KBM-7 (cell line): ENCODE measurements at regions not wholly inside any gene's neighbourhood (a gene's known extent, or its start where the extent isn't known, plus 50 kb on each side); places are given as distances from the start of the nearest gene placed in this dataset.
"Not testable (repeated sequence)": the region's sequence is repeated elsewhere in the genome, so short reads cannot be mapped to it uniquely, and the experiment has no call there.

ENCODE experiments used
- DNase-seq: peaks from one replicate; pipeline ENCODE4 v3.0.0-alpha.2; 2015
- in situ Hi-C: fragments of 300-500 bp; cut with MboI; formaldehyde crosslinking; loops from 2 replicates; pipeline ENCODE4 v1.14.3; 2020; ENCODE audit warnings: low sequenced_read_pairs, low pct_unique_long_range_greater_than_20kb, mixed read lengths

GRCh38 chr5:154702477-154702876, 52.7 kb upstream of the LARP1 start:
- no peak for DNase-seq
- in situ Hi-C loops: no loop called here

- DNase-seq, in situ Hi-C loops: not testable (repeated sequence)
These were observed 53.5 kb upstream of the LARP1 start for GRCh38 chr5:154701725-154702124.

- in situ Hi-C loops: no loop called here
- DNase-seq: no peak
These were observed 54.0 kb upstream of the LARP1 start for GRCh38 chr5:154701181-154701580.

- in situ Hi-C loops: not testable (repeated sequence)
These were observed 54.8 kb upstream of the LARP1 start for GRCh38 chr5:154700289-154700928.

GRCh38 chr5:154698763-154699162, 56.4 kb upstream of the LARP1 start:
- no peak for DNase-seq
- in situ Hi-C loops: no loop called here

More at GRCh38 chr5:154700289-154700928, 54.8 kb upstream of the LARP1 start:
- DNase-seq: not testable (repeated sequence)

GRCh38 chr5:154697371-154697770, 57.8 kb upstream of the LARP1 start:
- in situ Hi-C loops: no loop called here
- DNase-seq: no peak

GRCh38 chr5:154696891-154697290, 58.3 kb upstream of the LARP1 start:
- no peak for DNase-seq
- in situ Hi-C loops: no loop called here

- no peak for DNase-seq
- in situ Hi-C loops: no loop called here
These were observed 61.0 kb upstream of the LARP1 start for GRCh38 chr5:154694159-154694558.

- DNase-seq: no peak
- in situ Hi-C loops: no loop called here
These were observed 64.7 kb upstream of the LARP1 start for GRCh38 chr5:154690488-154690887.

- DNase-seq: no peak
- in situ Hi-C loops: no loop called here
These were observed 68.7 kb upstream of the LARP1 start for GRCh38 chr5:154686490-154686889.

GRCh38 chr5:154683101-154683880, 71.9 kb upstream of the LARP1 start:
- no peak for DNase-seq
- in situ Hi-C loops: no loop called here

GRCh38 chr5:154679501-154679900, 75.7 kb upstream of the LARP1 start:
- DNase-seq: no peak
- in situ Hi-C loops: no loop called here

GRCh38 chr5:154677921-154678320, 77.3 kb upstream of the LARP1 start:
- in situ Hi-C loops: no loop called here

GRCh38 chr5:154676508-154676907, 78.7 kb upstream of the LARP1 start:
- in situ Hi-C loops: no loop called here
- no peak for DNase-seq

More at GRCh38 chr5:154677921-154678320, 77.3 kb upstream of the LARP1 start:
- DNase-seq: peak; percentile 61

GRCh38 chr5:154674029-154674428, 81.1 kb upstream of the LARP1 start:
- in situ Hi-C loops: loop anchor here (25.0 kb wide), 1 partner anchor 138 kb away; no protein-coding TSS in a partner anchor
- no peak for DNase-seq

GRCh38 chr5:154673506-154673905, 81.7 kb upstream of the LARP1 start:
- in situ Hi-C loops: loop anchor here (25.0 kb wide), 1 partner anchor 139 kb away; no protein-coding TSS in a partner anchor
- DNase-seq: no peak

- in situ Hi-C loops: loop anchor here (25.0 kb wide), 1 partner anchor 142 kb away; no protein-coding TSS in a partner anchor
- DNase-seq: not testable (repeated sequence)
These were observed 85.3 kb upstream of the LARP1 start for GRCh38 chr5:154669913-154670312.

- no peak for DNase-seq
- in situ Hi-C loops: loop anchor here (25.0 kb wide), 1 partner anchor 143 kb away; no protein-coding TSS in a partner anchor
These were observed 85.8 kb upstream of the LARP1 start for GRCh38 chr5:154669402-154669801.

GRCh38 chr5:154664869-154665268, 90.3 kb upstream of the LARP1 start:
- DNase-seq: no peak
- in situ Hi-C loops: loop anchor here (25.0 kb wide), 1 partner anchor 147 kb away; no protein-coding TSS in a partner anchor

- no peak for DNase-seq
- in situ Hi-C loops: loop anchor here (25.0 kb wide), 1 partner anchor 149 kb away; no protein-coding TSS in a partner anchor
These were observed 91.8 kb upstream of the LARP1 start for GRCh38 chr5:154663424-154663823.
